Lung (tissue), 11 donors: ENCODE measurements at regions not wholly inside any gene's neighbourhood (a gene's known extent, or its start where the extent isn't known, plus 50 kb on each side); places are given as distances from the start of the nearest gene placed in this dataset.
A peak's percentile ranks its signal among the peaks of the same experiment; 100 is the strongest.

Source experiments
- ATAC-seq: fragments of 200-7000 bp; cut with Tn5 transposase; one replicate; pipeline ENCODE4 v1.9.1; 2020; ENCODE audit warnings: moderate number of reproducible peaks; ENCODE audit not compliant: insufficient read depth, low FRiP score
- DNase-seq, 3 donors: peaks; one replicate each; pipeline ENCODE4 v3.0.0-alpha.2; 2013 to 2017
- H3K27ac ChIP-seq, 2 donors: one replicate each; pipeline ENCODE4 v1.5.1; 2013; ENCODE audit warnings: mild to moderate bottlenecking in 2 of 2, moderate library complexity in 2 of 2, control low read depth in 1 of 2, inconsistent platforms in 1 of 2, low read depth in 1 of 2, low read length in 1 of 2
- H3K27me3 ChIP-seq, 3 donors: one replicate each; pipeline ENCODE4 v1.5.1; 2013; ENCODE audit warnings: low read length in 2 of 3; ENCODE audit not compliant: control insufficient read depth in 3 of 3, insufficient read depth in 3 of 3
- H3K36me3 ChIP-seq, 4 donors: one replicate each; pipeline ENCODE4 v1.5.1; 2013; ENCODE audit warnings: low read length in 4 of 4, mild to moderate bottlenecking in 1 of 4, moderate library complexity in 1 of 4; ENCODE audit not compliant: control insufficient read depth in 4 of 4, insufficient read depth in 4 of 4
- H3K4me1 ChIP-seq, 5 donors: one replicate each; pipeline ENCODE4 v1.5.1; 2013; ENCODE audit warnings: low read length in 5 of 5, mild to moderate bottlenecking in 2 of 5, moderate library complexity in 1 of 5; ENCODE audit not compliant: control insufficient read depth in 5 of 5, insufficient read depth in 5 of 5
- H3K4me3 ChIP-seq: one replicate; pipeline ENCODE4 v1.5.1; 2013; ENCODE audit warnings: mild to moderate bottlenecking, control low read depth, moderate library complexity
- H3K9ac ChIP-seq, 2 donors: one replicate each; pipeline ENCODE4 v1.5.1; 2013; ENCODE audit warnings: low read length in 2 of 2, control low read depth in 1 of 2; ENCODE audit not compliant: insufficient read depth in 1 of 2
- H3K9me3 ChIP-seq, 4 donors: one replicate each; pipeline ENCODE4 v1.5.1; 2013; ENCODE audit warnings: low read length in 3 of 4, mild to moderate bottlenecking in 1 of 4, moderate library complexity in 1 of 4; ENCODE audit not compliant: control insufficient read depth in 4 of 4, insufficient read depth in 3 of 4
- CTCF ChIP-seq: IDR thresholded peaks from 2 replicates; pipeline ENCODE4 v1.5.1; 2012; ENCODE audit warnings: mild to moderate bottlenecking; ENCODE audit errors: control extremely low read depth, extremely low read depth
- WGBS, 2 donors: extraction: QIAGEN DNeasy Blood & Tissue Kit; methylation state at CpG; one replicate each; pipeline ENCODE4 v1.1.7; 2013; 5-methylcytosine and 5-hydroxymethylcytosine counted together
- donor health status: control.
- donor health status: control.
- donor health status: Bipolar disorder and iron deficiency.
- donor health status: healthy.
- donor health status: DM: yes; HTN: yes; CAD: no.

DNA sequence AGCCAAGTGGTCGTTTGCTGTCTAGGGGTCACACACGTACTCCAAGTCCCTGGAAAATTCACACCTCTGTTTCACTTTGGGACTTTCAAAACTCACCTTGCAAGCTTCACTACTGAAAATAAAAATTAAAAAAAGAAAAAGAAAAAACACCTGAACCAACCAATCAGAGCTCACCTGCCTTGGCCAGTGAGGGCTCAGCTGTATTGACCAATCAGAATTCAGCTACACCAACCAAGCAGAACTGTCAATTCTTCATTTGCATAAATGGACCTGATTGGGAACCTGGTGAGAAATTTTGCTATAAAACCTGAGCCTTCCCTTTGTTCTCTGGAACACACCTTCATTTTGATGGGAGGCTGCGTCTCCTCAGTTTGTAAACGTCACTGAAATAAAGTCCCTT, 176.4 kb downstream of the TTC32 start:
- WGBS, 2 donors: 73 to 80% methylated on average over 4 of the region's 4 CpGs
- no peak for TF ChIP-seq CTCF

DNA sequence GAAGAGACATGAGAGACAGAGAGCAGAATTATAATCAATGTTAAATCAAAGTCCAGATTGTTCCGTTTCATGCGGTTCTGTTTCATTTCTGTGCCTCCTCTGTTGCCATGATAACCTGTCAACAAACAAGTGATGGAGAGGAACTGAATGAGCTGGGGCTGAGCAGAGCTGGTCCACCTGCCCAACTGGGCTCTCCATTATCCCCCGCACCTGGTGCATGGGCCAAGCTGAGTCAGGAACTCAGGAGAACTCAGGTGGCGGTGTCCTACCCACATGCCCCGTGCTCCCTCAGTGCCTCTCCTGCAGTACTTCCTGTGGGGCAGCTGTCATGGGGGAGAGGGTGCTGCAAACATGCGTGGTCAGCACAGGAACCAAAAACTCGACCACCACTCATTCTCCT, 178.8 kb downstream of the TTC32 start:
- Histone ChIP-seq H3K4me1 (peaks cover 0 to 6% (median 0%) of the 10 kb centered on the region in 5 donors), H3K27ac (no peak overlapping the region), H3K4me3 (no peak overlapping the region), H3K9ac (no peak overlapping the region), H3K36me3 (no peaks in the 10 kb centered on the region), H3K27me3 (no peaks in the 10 kb centered on the region), H3K9me3 (peaks cover 0 to 2% (median 0%) of the 10 kb centered on the region in 4 donors)
- TF ChIP-seq CTCF: no peak
- DNase-seq (no peak), ATAC-seq (no peak)
- 80 to 87% methylated on average over 7 of the region's 7 CpGs for WGBS, 2 donors

More for the DNA sequence above, 176.4 kb downstream of the TTC32 start:
- Histone ChIP-seq H3K4me3 (no peak overlapping the region), H3K27me3 (no peaks in the 10 kb centered on the region), H3K36me3 (no peaks in the 10 kb centered on the region), H3K27ac (no peak overlapping the region), H3K4me1 (peaks cover 0 to 6% (median 0%) of the 10 kb centered on the region in 5 donors), H3K9ac (no peak overlapping the region), H3K9me3 (peaks cover 0 to 2% (median 0%) of the 10 kb centered on the region in 4 donors)
- DNase-seq (no peak), ATAC-seq (no peak)

- H3K4me1 ChIP-seq: peaks cover 0 to 6% (median 0%) of the 10 kb centered on the region in 5 donors
- 84 to 86% methylated on average over 3 of the region's 3 CpGs for WGBS, 2 donors
- H3K9ac ChIP-seq: no peak overlapping the region
- H3K36me3 ChIP-seq: no peaks in the 10 kb centered on the region
- H3K9me3 ChIP-seq: peaks cover 0 to 2% (median 0%) of the 10 kb centered on the region in 4 donors
- no peak for ATAC-seq
- no peaks in the 10 kb centered on the region for H3K27me3 ChIP-seq
- peak; percentile 22 to 42 (median 38) for DNase-seq
- TF ChIP-seq CTCF: no peak
- H3K4me3 ChIP-seq: no peak overlapping the region
- no peak overlapping the region for H3K27ac ChIP-seq
Measured at GRCh38 chr2:19722531-19722971, 179.2 kb downstream of the TTC32 start.

- Histone ChIP-seq H3K36me3 (no peaks in the 10 kb centered on the region), H3K27ac (no peak overlapping the region), H3K27me3 (no peaks in the 10 kb centered on the region), H3K4me1 (peaks cover 0 to 6% (median 0%) of the 10 kb centered on the region in 5 donors), H3K9ac (no peak overlapping the region), H3K4me3 (no peak overlapping the region), H3K9me3 (peaks cover 0 to 2% (median 0%) of the 10 kb centered on the region in 4 donors)
- ATAC-seq (no peak), DNase-seq (no peak)
- TF ChIP-seq CTCF: no peak
- WGBS, 2 donors: 93 to 96% methylated on average over 5 of the region's 5 CpGs
Measured at GRCh38 chr2:19720306-19720705, 181.5 kb downstream of the TTC32 start.
